Astrocyte (in vitro differentiated cells and primary cell): ENCODE measurements at regions not wholly inside any gene's neighbourhood (a gene's known extent, or its start where the extent isn't known, plus 50 kb on each side); places are given as distances from the start of the nearest gene placed in this dataset.

Experiments
- DNase-seq: peaks from one replicate; pipeline ENCODE4 v3.0.0-alpha.2; 2010; ENCODE audit warnings: low read depth
- FAIRE-seq: peaks from 2 replicates; lab custom pipeline; 2011; peaks lifted over from hg19 to GRCh38; lab: Jason Lieb, UNC
- H2AFZ ChIP-seq: 2 replicates; pipeline ENCODE4 v1.6.0; 2012; ENCODE audit warnings: low read depth, low read length, inconsistent platforms
- H3K27ac ChIP-seq: 2 replicates; pipeline ENCODE4 v1.5.1; 2011; ENCODE audit warnings: low read depth, low read length, inconsistent platforms
- H3K27me3 ChIP-seq: 2 replicates; pipeline ENCODE4 v1.6.0; 2011; ENCODE audit warnings: low read length, inconsistent platforms; ENCODE audit not compliant: insufficient read depth
- H3K36me3 ChIP-seq: 2 replicates; pipeline ENCODE4 v1.5.1; 2011; ENCODE audit warnings: low read length, inconsistent platforms; ENCODE audit not compliant: insufficient read depth
- H3K4me1 ChIP-seq: 2 replicates; pipeline ENCODE4 v1.5.1; 2011; ENCODE audit warnings: low read length, inconsistent platforms; ENCODE audit not compliant: insufficient read depth
- H3K4me2 ChIP-seq: 2 replicates; pipeline ENCODE4 v1.6.0; 2012; ENCODE audit warnings: low read length, inconsistent platforms
- H3K4me3 ChIP-seq: 2 replicates; pipeline ENCODE4 v1.5.1; 2011; ENCODE audit warnings: low read depth, mild to moderate bottlenecking, low read length, inconsistent platforms; ENCODE audit not compliant: insufficient read depth
- H3K79me2 ChIP-seq: 2 replicates; pipeline ENCODE4 v1.6.0; 2012; ENCODE audit warnings: mild to moderate bottlenecking, low read length, inconsistent platforms; ENCODE audit not compliant: insufficient read depth
- H3K9ac ChIP-seq: 2 replicates; pipeline ENCODE4 v1.6.0; 2012; ENCODE audit warnings: mild to moderate bottlenecking, low read length, inconsistent platforms
- H3K9me3 ChIP-seq: 2 replicates; pipeline ENCODE4 v1.5.1; 2012; ENCODE audit warnings: low read depth, mild to moderate bottlenecking, low read length, inconsistent platforms; ENCODE audit not compliant: insufficient read depth
- H4K20me1 ChIP-seq: 2 replicates; pipeline ENCODE4 v1.6.0; 2012; ENCODE audit warnings: low read length, inconsistent platforms; ENCODE audit not compliant: insufficient read depth
- H3K27ac Mint-ChIP-seq: one replicate; pipeline ENCODE4 v1.8.0; 2021; ENCODE audit warnings: mild to moderate bottlenecking, mixed read lengths; ENCODE audit not compliant: unreplicated experiment
- H3K27me3 Mint-ChIP-seq: one replicate; pipeline ENCODE4 v1.8.0; 2021; ENCODE audit warnings: low read depth, mixed read lengths; ENCODE audit not compliant: unreplicated experiment
- H3K36me3 Mint-ChIP-seq: one replicate; pipeline ENCODE4 v1.8.0; 2021; ENCODE audit warnings: low read depth, mixed read lengths; ENCODE audit not compliant: unreplicated experiment
- H3K4me1 Mint-ChIP-seq: one replicate; pipeline ENCODE4 v1.8.0; 2021; ENCODE audit warnings: low read depth, mixed read lengths; ENCODE audit not compliant: unreplicated experiment
- H3K4me3 Mint-ChIP-seq: one replicate; pipeline ENCODE4 v1.8.0; 2021; ENCODE audit warnings: mild to moderate bottlenecking, moderate library complexity, mixed read lengths; ENCODE audit not compliant: unreplicated experiment
- H3K9me3 Mint-ChIP-seq: one replicate; pipeline ENCODE4 v1.8.0; 2021; ENCODE audit warnings: mild to moderate bottlenecking, mixed read lengths; ENCODE audit not compliant: unreplicated experiment
- CTCF ChIP-seq: IDR thresholded peaks from 2 replicates; pipeline ENCODE4 v1.5.1; 2011; ENCODE audit warnings: low read depth, mild to moderate bottlenecking, inconsistent platforms, low read length, moderate library complexity; ENCODE audit not compliant: insufficient read depth
- EZH2 ChIP-seq: IDR thresholded peaks from 2 replicates; pipeline ENCODE4 v1.6.1; 2012; ENCODE audit warnings: mild to moderate bottlenecking, low read length, inconsistent platforms; ENCODE audit not compliant: insufficient read depth

GRCh38 chr6:66740346-66740745 is 1033.3 kb upstream of the EYS start:
- no peak overlapping the region for H3K4me3 Mint-ChIP-seq
- FAIRE-seq = no peak

DNA sequence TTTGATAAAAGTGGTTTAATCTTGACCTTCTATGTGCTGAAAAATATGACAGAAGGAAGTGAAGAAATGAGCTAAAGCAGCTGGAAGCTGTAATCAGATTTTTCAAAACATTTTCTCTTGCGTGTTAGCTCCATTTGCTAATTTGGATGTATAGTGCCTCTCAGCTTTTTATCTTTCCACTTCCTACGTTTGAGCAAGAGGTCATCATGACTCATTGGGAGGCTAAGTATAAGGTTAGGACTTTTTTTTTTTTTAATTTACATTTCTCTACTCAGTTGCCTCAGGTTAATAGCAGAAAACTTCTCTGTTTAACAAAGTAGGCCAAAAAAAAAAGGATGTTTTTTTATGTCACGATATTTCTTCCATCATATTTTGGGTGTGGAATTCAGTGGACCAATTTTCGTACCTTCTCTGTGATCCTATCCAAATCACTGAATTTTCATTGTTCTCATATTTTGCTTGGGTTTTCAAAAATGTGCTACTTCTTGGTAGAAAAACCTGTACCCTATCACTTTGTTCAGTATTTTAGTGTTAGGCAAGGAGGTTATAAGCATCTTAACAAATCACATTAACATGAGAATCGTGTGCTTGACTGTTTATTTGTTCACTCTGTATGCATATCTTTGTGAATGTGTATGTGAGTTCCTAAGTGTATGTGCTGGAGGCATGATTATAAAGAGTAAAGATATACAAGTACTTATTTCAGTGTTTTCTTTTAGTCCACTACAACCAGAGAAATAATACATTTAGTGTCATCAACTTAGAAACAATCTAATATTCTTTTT is 1028.3 kb upstream of the EYS start:
- TF ChIP-seq CTCF (no peak), EZH2 (no peak)
- no peak overlapping the region for H3K9ac ChIP-seq
- FAIRE-seq = no peak
- H3K36me3 ChIP-seq = no peaks in the 10 kb centered on the region
- Mint-ChIP-seq H3K27me3 (no peaks in the 10 kb centered on the region), H3K36me3 (no peaks in the 10 kb centered on the region), H3K4me3 (no peak overlapping the region), H3K27ac (no peak overlapping the region), H3K4me1 (peaks cover 27% of the 10 kb centered on the region), H3K9me3 (peaks cover 1% of the 10 kb centered on the region)
- H4K20me1 ChIP-seq = no peaks in the 10 kb centered on the region
- peak overlapping the region; percentile 35 for H2AFZ ChIP-seq
- DNase-seq = peak; percentile 30
- H3K4me1 ChIP-seq = peaks cover 7% of the 10 kb centered on the region
- no peaks in the 10 kb centered on the region for H3K79me2 ChIP-seq
- peak overlapping the region; percentile 32 for H3K4me2 ChIP-seq
- H3K9me3 ChIP-seq = no peaks in the 10 kb centered on the region
- no peaks in the 10 kb centered on the region for H3K27me3 ChIP-seq
- no peak overlapping the region for H3K4me3 ChIP-seq
- peak overlapping the region; percentile 27 for H3K27ac ChIP-seq

More at GRCh38 chr6:66740346-66740745, 1033.3 kb upstream of the EYS start:
- no peaks in the 10 kb centered on the region for H3K36me3 Mint-ChIP-seq
- no peaks in the 10 kb centered on the region for H3K79me2 ChIP-seq
- no peak overlapping the region for H3K4me2 ChIP-seq
- no peaks in the 10 kb centered on the region for H4K20me1 ChIP-seq
- no peak overlapping the region for H3K27ac ChIP-seq
- H3K36me3 ChIP-seq = no peaks in the 10 kb centered on the region
- H3K27ac Mint-ChIP-seq = no peak overlapping the region
- H3K4me1 Mint-ChIP-seq = peaks cover 6% of the 10 kb centered on the region
- H3K4me3 ChIP-seq = no peak overlapping the region
- H3K9me3 Mint-ChIP-seq = peaks cover 1% of the 10 kb centered on the region
- H3K9ac ChIP-seq = no peak overlapping the region
- no peaks in the 10 kb centered on the region for H3K27me3 ChIP-seq
- H2AFZ ChIP-seq = no peak overlapping the region
- no peak for TF ChIP-seq CTCF
- no peak for TF ChIP-seq EZH2
- H3K9me3 ChIP-seq = no peaks in the 10 kb centered on the region
- peaks cover 3% of the 10 kb centered on the region for H3K4me1 ChIP-seq
- H3K27me3 Mint-ChIP-seq = no peaks in the 10 kb centered on the region
- DNase-seq = no peak

DNA sequence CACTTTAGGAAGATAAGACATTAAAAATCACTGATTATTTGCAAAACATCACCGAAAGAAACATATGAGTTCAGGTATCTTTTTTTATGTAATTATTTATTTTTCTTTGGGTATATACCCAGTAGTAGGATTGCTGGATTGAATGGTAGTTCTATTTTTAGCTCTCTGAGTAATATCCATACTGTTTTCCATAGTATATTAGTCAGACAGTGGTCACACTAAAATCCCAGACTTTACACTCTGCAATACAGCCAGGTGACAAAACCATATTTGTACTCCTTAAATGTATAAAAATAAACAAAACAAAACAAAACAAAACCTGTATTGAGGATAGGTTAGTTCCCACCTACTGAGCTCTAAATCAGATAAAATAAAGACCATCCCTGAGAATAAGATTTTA is 1024.3 kb upstream of the EYS start:
- TF ChIP-seq CTCF = no peak
- Histone ChIP-seq H3K9ac (no peak overlapping the region), H2AFZ (no peak overlapping the region), H3K79me2 (no peaks in the 10 kb centered on the region), H3K4me1 (peaks cover 7% of the 10 kb centered on the region), H3K27me3 (no peaks in the 10 kb centered on the region), H4K20me1 (no peaks in the 10 kb centered on the region), H3K9me3 (no peaks in the 10 kb centered on the region), H3K27ac (no peak overlapping the region), H3K4me2 (peak overlapping the region; percentile 22), H3K4me3 (no peak overlapping the region), H3K36me3 (no peaks in the 10 kb centered on the region)
- Mint-ChIP-seq H3K36me3 (no peaks in the 10 kb centered on the region), H3K27ac (peak overlapping the region; percentile 8), H3K4me3 (no peak overlapping the region), H3K27me3 (no peaks in the 10 kb centered on the region), H3K9me3 (no peaks in the 10 kb centered on the region), H3K4me1 (peaks cover 27% of the 10 kb centered on the region)
- FAIRE-seq = no peak
- DNase-seq = no peak
